Neural progenitor cell (in vitro differentiated cells): ENCODE measurements at regions not wholly inside any gene's neighbourhood (a gene's known extent, or its start where the extent isn't known, plus 50 kb on each side); places are given as distances from the start of the nearest gene placed in this dataset.

Source experiments
- DNase-seq: peaks from one replicate; pipeline ENCODE4 v3.0.0-alpha.2; 2016; ENCODE audit warnings: low spot score
- H2AFZ ChIP-seq: fragments of 200-600 bp; sonication (generic); replicated peaks from 2 replicates; pipeline ENCODE4 v1.6.1; 2016; ENCODE audit warnings: antibody characterized with exemption
- H3F3A ChIP-seq: fragments of 200-600 bp; sonication (generic); 2 replicates; pipeline ENCODE4 v1.6.1; 2016; ENCODE audit warnings: antibody characterized with exemption, low read depth
- H3K27ac ChIP-seq: fragments of 200-600 bp; sonication (generic); 2 replicates; pipeline ENCODE4 v1.5.1; 2016; ENCODE audit warnings: mild to moderate bottlenecking
- H3K27me3 ChIP-seq: fragments of 200-600 bp; sonication (generic); 2 replicates; pipeline ENCODE4 v1.6.1; 2016; ENCODE audit warnings: mild to moderate bottlenecking, moderate library complexity
- H3K36me3 ChIP-seq: fragments of 200-600 bp; sonication (generic); 2 replicates; pipeline ENCODE4 v1.5.1; 2016
- H3K4me1 ChIP-seq: fragments of 200-600 bp; sonication (generic); 2 replicates; pipeline ENCODE4 v1.6.1; 2016; ENCODE audit warnings: mixed run types
- H3K4me2 ChIP-seq: fragments of 200-600 bp; sonication (generic); 2 replicates; pipeline ENCODE4 v1.6.1; 2016
- H3K4me3 ChIP-seq: fragments of 200-600 bp; sonication (generic); 2 replicates; pipeline ENCODE4 v1.5.1; 2016
- H3K79me2 ChIP-seq: fragments of 200-600 bp; sonication (generic); 2 replicates; pipeline ENCODE4 v1.6.1; 2016; ENCODE audit warnings: low read depth
- H3K9ac ChIP-seq: fragments of 200-600 bp; sonication (generic); 2 replicates; pipeline ENCODE4 v1.6.1; 2016
- H3K9me3 ChIP-seq: fragments of 200-600 bp; sonication (generic); 2 replicates; pipeline ENCODE4 v1.5.1; 2016; ENCODE audit warnings: low read depth
- H4K20me1 ChIP-seq: fragments of 200-600 bp; sonication (generic); 2 replicates; pipeline ENCODE4 v1.6.1; 2016; ENCODE audit warnings: low read depth
- H3K27ac Mint-ChIP-seq: 3 replicates; pipeline ENCODE4 v1.8.0; 2021; ENCODE audit warnings: mixed read lengths
- H3K27me3 Mint-ChIP-seq: 2 replicates; pipeline ENCODE4 v1.8.0; 2022; ENCODE audit warnings: low read depth, mild to moderate bottlenecking, inconsistent platforms, moderate library complexity, mixed read lengths; ENCODE audit not compliant: insufficient read depth
- H3K36me3 Mint-ChIP-seq: 3 replicates; pipeline ENCODE4 v1.8.0; 2021; ENCODE audit warnings: mixed read lengths
- H3K4me1 Mint-ChIP-seq: 3 replicates; pipeline ENCODE4 v1.8.0; 2021; ENCODE audit warnings: mixed read lengths
- H3K4me3 Mint-ChIP-seq: 3 replicates; pipeline ENCODE4 v1.8.0; 2021; ENCODE audit warnings: mild to moderate bottlenecking, moderate library complexity, mixed read lengths
- H3K9me3 Mint-ChIP-seq: 3 replicates; pipeline ENCODE4 v1.8.0; 2020; ENCODE audit warnings: mixed read lengths
- EZH2 ChIP-seq: fragments of 200-600 bp; sonication (generic); IDR thresholded peaks from 2 replicates; pipeline ENCODE4 v1.6.1; 2017; ENCODE audit warnings: antibody characterized with exemption, mild to moderate bottlenecking, moderate library complexity
- EZH2phosphoT487 ChIP-seq: fragments of 200-600 bp; sonication (generic); IDR thresholded peaks from 2 replicates; pipeline ENCODE4 v1.6.1; 2017; ENCODE audit warnings: antibody characterized with exemption
- TF ChIP-seq, protein P1 (sequence below): fragments of 200-600 bp; sonication (generic); IDR thresholded peaks from 2 replicates; pipeline ENCODE4 v1.5.1; 2017; ENCODE audit warnings: antibody characterized with exemption, mild to moderate bottlenecking

DNA sequence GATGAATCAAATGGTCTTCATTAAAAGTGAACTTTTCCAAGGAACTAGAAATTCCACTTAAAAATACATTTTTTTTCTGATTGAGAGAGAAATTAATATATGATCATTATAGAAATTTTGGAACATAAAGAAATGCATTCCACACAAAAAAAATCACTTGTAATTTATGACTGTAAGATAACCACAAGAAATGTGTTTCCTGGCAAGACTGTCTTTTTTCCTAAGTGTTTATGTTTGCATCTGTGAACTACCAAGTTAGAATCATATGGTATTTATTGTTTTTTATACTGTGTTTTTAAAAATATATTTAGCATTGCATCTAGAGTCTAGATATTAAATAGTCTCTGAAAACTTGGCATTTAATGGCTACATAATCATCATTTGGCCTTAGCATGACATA lies 726.8 kb downstream of the BCL11B start:
- H3K9me3 Mint-ChIP-seq, result no peaks in the 10 kb centered on the region
- no peaks in the 10 kb centered on the region for H3K4me1 Mint-ChIP-seq
- H3K4me2 ChIP-seq, result no peak overlapping the region
- DNase-seq, result no peak
- no peaks in the 10 kb centered on the region for H3K4me1 ChIP-seq
- peaks cover 3% of the 10 kb centered on the region for H3K27me3 Mint-ChIP-seq
- TF ChIP-seq EZH2phosphoT487, result no peak
- TF ChIP-seq, protein P1, sequence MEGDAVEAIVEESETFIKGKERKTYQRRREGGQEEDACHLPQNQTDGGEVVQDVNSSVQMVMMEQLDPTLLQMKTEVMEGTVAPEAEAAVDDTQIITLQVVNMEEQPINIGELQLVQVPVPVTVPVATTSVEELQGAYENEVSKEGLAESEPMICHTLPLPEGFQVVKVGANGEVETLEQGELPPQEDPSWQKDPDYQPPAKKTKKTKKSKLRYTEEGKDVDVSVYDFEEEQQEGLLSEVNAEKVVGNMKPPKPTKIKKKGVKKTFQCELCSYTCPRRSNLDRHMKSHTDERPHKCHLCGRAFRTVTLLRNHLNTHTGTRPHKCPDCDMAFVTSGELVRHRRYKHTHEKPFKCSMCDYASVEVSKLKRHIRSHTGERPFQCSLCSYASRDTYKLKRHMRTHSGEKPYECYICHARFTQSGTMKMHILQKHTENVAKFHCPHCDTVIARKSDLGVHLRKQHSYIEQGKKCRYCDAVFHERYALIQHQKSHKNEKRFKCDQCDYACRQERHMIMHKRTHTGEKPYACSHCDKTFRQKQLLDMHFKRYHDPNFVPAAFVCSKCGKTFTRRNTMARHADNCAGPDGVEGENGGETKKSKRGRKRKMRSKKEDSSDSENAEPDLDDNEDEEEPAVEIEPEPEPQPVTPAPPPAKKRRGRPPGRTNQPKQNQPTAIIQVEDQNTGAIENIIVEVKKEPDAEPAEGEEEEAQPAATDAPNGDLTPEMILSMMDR, result no peak
- no peak for TF ChIP-seq EZH2
- no peak overlapping the region for H3K27ac ChIP-seq
- H3F3A ChIP-seq, result no peaks in the 10 kb centered on the region
- no peaks in the 10 kb centered on the region for H3K27me3 ChIP-seq
- no peaks in the 10 kb centered on the region for H3K36me3 ChIP-seq
- H3K9me3 ChIP-seq, result no peaks in the 10 kb centered on the region
- no peaks in the 10 kb centered on the region for H3K36me3 Mint-ChIP-seq
- no peaks in the 10 kb centered on the region for H3K79me2 ChIP-seq
- no peak overlapping the region for H3K27ac Mint-ChIP-seq
- H3K9ac ChIP-seq, result no peak overlapping the region
- H4K20me1 ChIP-seq, result no peaks in the 10 kb centered on the region
- H3K4me3 ChIP-seq, result no peak overlapping the region
- H2AFZ ChIP-seq, result no peak overlapping the region
- no peak overlapping the region for H3K4me3 Mint-ChIP-seq

DNA sequence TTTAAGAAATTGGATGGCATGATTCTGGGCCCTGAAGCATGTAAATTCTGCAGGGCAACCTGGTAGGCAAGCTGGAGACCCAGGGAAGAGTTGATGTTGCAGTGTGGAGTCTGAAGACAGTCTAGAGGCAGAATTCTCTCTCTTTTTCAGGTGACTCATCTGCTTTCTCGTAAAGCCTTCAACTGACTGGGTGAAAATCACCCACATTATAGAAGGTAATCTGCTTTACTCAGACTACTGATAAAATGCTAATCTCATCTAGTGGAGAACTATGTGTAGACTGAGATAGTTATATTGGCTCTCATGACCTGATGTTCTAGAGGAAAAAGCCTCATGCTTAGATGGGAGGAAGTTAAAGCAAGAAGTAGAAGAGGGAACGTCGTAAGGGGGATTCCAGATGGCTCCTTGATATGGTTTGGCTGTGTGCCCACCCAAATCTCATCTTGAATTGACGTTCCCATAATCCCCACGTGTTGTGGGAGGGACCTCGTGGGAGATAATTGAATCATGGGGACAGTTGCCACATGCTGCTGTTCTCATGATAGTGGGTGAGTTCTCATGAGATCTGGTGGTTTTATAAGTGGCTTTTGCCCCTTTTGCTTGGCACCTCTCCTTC lies 723.8 kb downstream of the BCL11B start:
- H3K4me1 Mint-ChIP-seq, result no peaks in the 10 kb centered on the region

DNA sequence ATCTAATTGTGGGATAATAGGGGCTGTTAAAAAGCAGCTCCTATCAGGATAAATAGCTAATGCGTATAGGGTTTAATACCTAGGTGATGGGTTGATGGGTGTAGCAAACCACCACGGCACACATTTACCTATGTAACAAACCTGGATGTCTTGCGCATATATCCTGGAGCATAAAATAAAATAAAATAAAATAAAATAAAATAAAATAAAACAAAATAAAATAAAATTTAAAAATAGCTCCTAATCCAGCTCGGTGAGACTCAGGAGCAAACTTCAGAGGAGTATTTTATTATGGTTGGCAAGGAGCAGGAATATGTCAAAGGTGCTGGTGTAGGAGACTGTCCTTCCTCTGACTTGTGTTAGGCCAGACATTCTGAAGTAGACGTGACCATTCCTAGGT lies 721.0 kb downstream of the BCL11B start:
- TF ChIP-seq, protein P1, result no peak
- TF ChIP-seq EZH2 (no peak), EZH2phosphoT487 (no peak)
- no peaks in the 10 kb centered on the region for H3K4me1 Mint-ChIP-seq
- H3K9ac ChIP-seq, result no peak overlapping the region
- no peak overlapping the region for H3K4me3 Mint-ChIP-seq
- H2AFZ ChIP-seq, result no peak overlapping the region
- no peaks in the 10 kb centered on the region for H3K27me3 ChIP-seq
- H3K9me3 ChIP-seq, result no peaks in the 10 kb centered on the region
- DNase-seq, result no peak
- H3K27ac ChIP-seq, result no peak overlapping the region
- H3F3A ChIP-seq, result no peaks in the 10 kb centered on the region
- no peaks in the 10 kb centered on the region for H3K9me3 Mint-ChIP-seq
- H3K36me3 Mint-ChIP-seq, result no peaks in the 10 kb centered on the region
- no peaks in the 10 kb centered on the region for H3K4me1 ChIP-seq
- no peaks in the 10 kb centered on the region for H3K36me3 ChIP-seq
- H3K27ac Mint-ChIP-seq, result no peak overlapping the region
- H3K79me2 ChIP-seq, result no peaks in the 10 kb centered on the region
- H4K20me1 ChIP-seq, result no peaks in the 10 kb centered on the region
- no peak overlapping the region for H3K4me2 ChIP-seq
- H3K4me3 ChIP-seq, result no peak overlapping the region
- peaks cover 2% of the 10 kb centered on the region for H3K27me3 Mint-ChIP-seq

More for the DNA sequence above, 723.8 kb downstream of the BCL11B start:
- no peak overlapping the region for H2AFZ ChIP-seq
- H3K9me3 Mint-ChIP-seq, result no peaks in the 10 kb centered on the region
- H3K4me3 Mint-ChIP-seq, result no peak overlapping the region
- H3K4me2 ChIP-seq, result no peak overlapping the region
- H3K9ac ChIP-seq, result no peak overlapping the region
- no peak overlapping the region for H3K27ac ChIP-seq
- TF ChIP-seq EZH2phosphoT487 (no peak), EZH2 (no peak)
- TF ChIP-seq, protein P1, result no peak
- H3K4me3 ChIP-seq, result no peak overlapping the region
- no peaks in the 10 kb centered on the region for H3K36me3 Mint-ChIP-seq
- no peaks in the 10 kb centered on the region for H3K27me3 Mint-ChIP-seq
- no peak overlapping the region for H3K27ac Mint-ChIP-seq
- H3K79me2 ChIP-seq, result no peaks in the 10 kb centered on the region
- H3K9me3 ChIP-seq, result no peaks in the 10 kb centered on the region
- no peak for DNase-seq
- H3F3A ChIP-seq, result no peaks in the 10 kb centered on the region
- no peaks in the 10 kb centered on the region for H3K36me3 ChIP-seq
- H3K4me1 ChIP-seq, result no peaks in the 10 kb centered on the region
- no peaks in the 10 kb centered on the region for H3K27me3 ChIP-seq
- H4K20me1 ChIP-seq, result no peaks in the 10 kb centered on the region
